GM19395 (cell line): ENCODE measurements at regions not wholly inside any gene's neighbourhood (a gene's known extent, or its start where the extent isn't known, plus 50 kb on each side); places are given as distances from the start of the nearest gene placed in this dataset.

Experiments
- ATAC-seq: cut with Tn5 transposase; IDR thresholded peaks from one replicate; pipeline ENCODE4 v1.9.1; 2021; ENCODE audit warnings: mild to moderate bottlenecking, moderate library complexity; ENCODE audit not compliant: unreplicated experiment

- no peak for ATAC-seq
Measured at GRCh38 chr1:113255720-113256347, 134.5 kb upstream of the MAGI3 start.

GRCh38 chr1:113256348-113256729, 134.0 kb upstream of the MAGI3 start:
- ATAC-seq: no peak

- ATAC-seq: no peak
Measured at GRCh38 chr1:113259988-113260387, 130.3 kb upstream of the MAGI3 start.

- ATAC-seq: no peak
Measured at GRCh38 chr1:113265196-113265595, 125.1 kb upstream of the MAGI3 start.

GRCh38 chr1:113266788-113267187, 123.5 kb upstream of the MAGI3 start:
- no peak for ATAC-seq

- no peak for ATAC-seq
Measured at GRCh38 chr1:113269168-113269963, 120.9 kb upstream of the MAGI3 start.

GRCh38 chr1:113271039-113271438, 119.3 kb upstream of the MAGI3 start:
- ATAC-seq: no peak

GRCh38 chr1:113275083-113275482, 115.2 kb upstream of the MAGI3 start:
- no peak for ATAC-seq

GRCh38 chr1:113275691-113276090, 114.6 kb upstream of the MAGI3 start:
- ATAC-seq: no peak

GRCh38 chr1:113276507-113276906, 113.8 kb upstream of the MAGI3 start:
- no peak for ATAC-seq

GRCh38 chr1:113278371-113278770, 111.9 kb upstream of the MAGI3 start:
- no peak for ATAC-seq

GRCh38 chr1:113278777-113279176, 111.5 kb upstream of the MAGI3 start:
- no peak for ATAC-seq

GRCh38 chr1:113279776-113280391, 110.4 kb upstream of the MAGI3 start:
- ATAC-seq: no peak

- ATAC-seq: no peak
Measured at GRCh38 chr1:113280581-113280980, 109.7 kb upstream of the MAGI3 start.

GRCh38 chr1:113281550-113281949, 108.8 kb upstream of the MAGI3 start:
- ATAC-seq: no peak

- ATAC-seq: no peak
Measured at GRCh38 chr1:113282008-113282892, 108.1 kb upstream of the MAGI3 start.

- no peak for ATAC-seq
Measured at GRCh38 chr1:113282893-113283285, 107.4 kb upstream of the MAGI3 start.

GRCh38 chr1:113283914-113284313, 106.4 kb upstream of the MAGI3 start:
- ATAC-seq: no peak

GRCh38 chr1:113286156-113286555, 104.2 kb upstream of the MAGI3 start:
- no peak for ATAC-seq

GRCh38 chr1:113291777-113292602, 98.3 kb upstream of the MAGI3 start:
- no peak for ATAC-seq
